Panc1 (cell line): ENCODE measurements at regions not wholly inside any gene's neighbourhood (a gene's known extent, or its start where the extent isn't known, plus 50 kb on each side); places are given as distances from the start of the nearest gene placed in this dataset.

ENCODE experiments used
- ATAC-seq: fragments of 200-7000 bp; cut with Tn5 transposase; 2 replicates; pipeline ENCODE4 v1.9.1; 2020; ENCODE audit warnings: mild to moderate bottlenecking, moderate library complexity
- BruUV-seq: library from RNA; stranded (reverse); fragments of 400-500 nt; replicated peaks from 2 replicates; lab custom pipeline; 2021; lab: Mats Ljungman, UMichigan
- CTCF ChIA-PET: fragments of 300-600 bp; sonication (Branson Sonifier 250); formaldehyde crosslinking; loops from one replicate; lab custom pipeline; 2022; ENCODE audit warnings: antibody characterized with exemption; lab: Charles Lee
- POLR2A ChIA-PET: fragments of 300-600 bp; sonication (Branson Sonifier 250); formaldehyde crosslinking; loops from one replicate; lab custom pipeline; 2022; ENCODE audit warnings: antibody characterized with exemption; lab: Charles Lee
- DNase-seq: peaks from one replicate; pipeline ENCODE4 v3.0.0-alpha.2; 2010; ENCODE audit warnings: low read depth, low spot score
- H3K27ac ChIP-seq: 2 replicates; pipeline ENCODE4 v1.5.1; 2011; ENCODE audit warnings: mild to moderate bottlenecking, low read length, inconsistent platforms
- H3K27me3 ChIP-seq: fragments of 200-500 bp; sonication (Bioruptor generic); 2 replicates; pipeline ENCODE4 v1.6.0; 2014; ENCODE audit warnings: low read length, inconsistent platforms; ENCODE audit not compliant: control insufficient read depth, insufficient read depth
- H3K36me3 ChIP-seq: fragments of 200-500 bp; sonication (Bioruptor generic); 2 replicates; pipeline ENCODE4 v1.5.1; 2014; ENCODE audit warnings: inconsistent platforms, mild to moderate bottlenecking, low read length, moderate library complexity; ENCODE audit not compliant: control insufficient read depth, insufficient read depth
- H3K4me1 ChIP-seq: 2 replicates; pipeline ENCODE4 v1.5.1; 2011; ENCODE audit warnings: inconsistent platforms, mild to moderate bottlenecking, low read length, moderate library complexity; ENCODE audit not compliant: control insufficient read depth, insufficient read depth
- H3K4me3 ChIP-seq, 2 experiments: 2 replicates each; pipeline ENCODE4 v1.5.1; 2011 to 2012; ENCODE audit warnings: low read depth in 2 of 2, low read length in 2 of 2, mild to moderate bottlenecking in 2 of 2, inconsistent platforms in 1 of 2, moderate library complexity in 1 of 2
- H3K9me3 ChIP-seq: fragments of 200-500 bp; sonication (Bioruptor generic); 2 replicates; pipeline ENCODE4 v1.5.1; 2014; ENCODE audit warnings: low read depth, mild to moderate bottlenecking, inconsistent platforms, low read length, moderate library complexity; ENCODE audit not compliant: control insufficient read depth, insufficient read depth
- CTCF ChIP-seq: fragments of 450-650 bp; IDR thresholded peaks from 2 replicates; pipeline ENCODE4 v1.5.1; 2017; ENCODE audit warnings: mild to moderate bottlenecking
- POLR2AphosphoS5 ChIP-seq: IDR thresholded peaks from 2 replicates; pipeline ENCODE4 v1.6.1; 2012; ENCODE audit warnings: mild to moderate bottlenecking, low read depth, low read length, moderate library complexity
- SIN3A ChIP-seq: IDR thresholded peaks from 2 replicates; pipeline ENCODE4 v1.6.1; 2012; ENCODE audit warnings: low read depth, mild to moderate bottlenecking, low read length, moderate library complexity, borderline replicate concordance; ENCODE audit not compliant: insufficient read depth
- TCF7L2 ChIP-seq: IDR thresholded peaks from 2 replicates; pipeline ENCODE4 v1.6.1; 2011; ENCODE audit warnings: mild to moderate bottlenecking, low read depth, low read length, inconsistent platforms
- in situ Hi-C: cut with HindIII; loops from 2 replicates; pipeline ENCODE4 v1.10.0; 2016; ENCODE audit warnings: low sequenced_read_pairs, low pct_unique_long_range_greater_than_20kb
- intact Hi-C: fragments of 100-400 bp; cut with micrococcal nuclease; formaldehyde crosslinking; loops from one replicate; pipeline ENCODE4 v1.10.0; 2022; ENCODE audit not compliant: unreplicated experiment
- TF ChIP-seq, protein P1 (sequence below), 2 experiments: IDR thresholded peaks; 2 replicates each; pipeline ENCODE4 v1.6.1; 2011 to 2012; ENCODE audit warnings: low read depth in 2 of 2, control low read depth in 1 of 2, low read length in 1 of 2, mild to moderate bottlenecking in 1 of 2, moderate library complexity in 1 of 2; ENCODE audit not compliant: insufficient read depth in 1 of 2

DNA sequence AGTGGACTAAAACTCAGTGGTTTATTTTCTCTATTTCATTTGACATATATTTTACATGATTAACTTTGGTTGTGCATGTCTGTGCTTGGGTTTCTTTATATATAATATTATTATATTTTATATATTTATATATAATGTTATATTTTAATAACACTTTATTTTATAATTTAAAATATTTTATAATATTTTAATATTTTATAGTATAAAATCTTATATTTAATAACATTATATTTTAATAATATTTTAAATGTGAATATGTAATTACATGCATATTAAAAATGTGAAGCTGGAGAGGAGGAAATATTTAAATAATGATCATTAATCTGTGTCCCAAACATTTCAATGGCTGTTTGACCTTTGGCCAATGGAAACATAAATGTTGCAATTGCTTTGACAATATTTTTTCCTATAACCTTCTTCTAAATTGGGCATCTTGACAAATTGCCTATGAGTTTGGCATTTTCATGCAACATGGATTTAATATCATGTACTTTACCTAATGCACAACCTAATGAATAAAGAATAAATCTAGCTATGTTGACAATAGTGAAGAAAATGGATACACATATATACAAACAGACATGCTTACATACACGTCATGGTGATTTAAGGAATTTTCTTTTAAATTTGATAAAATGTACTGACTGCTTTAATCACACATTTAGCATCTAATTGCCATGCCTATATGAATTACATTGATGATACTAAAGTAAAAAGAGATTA lies 607.1 kb downstream of the SLITRK6 start:
- H3K4me1 ChIP-seq, result no peaks in the 10 kb centered on the region
- H3K36me3 ChIP-seq, result no peaks in the 10 kb centered on the region
- H3K4me3 ChIP-seq, result no peak overlapping the region
- DNase-seq (no peak), ATAC-seq (no peak)
- in situ Hi-C loops (no loop called here), intact Hi-C loops (no loop called here)
- H3K27ac ChIP-seq, result no peak overlapping the region
- no peaks in the 10 kb centered on the region for H3K9me3 ChIP-seq
- ChIA-PET CTCF (no interaction called here), POLR2A (no interaction called here)
- TF ChIP-seq POLR2AphosphoS5 (no peak), CTCF (no peak), SIN3A (no peak), TCF7L2 (no peak)
- TF ChIP-seq, protein P1, sequence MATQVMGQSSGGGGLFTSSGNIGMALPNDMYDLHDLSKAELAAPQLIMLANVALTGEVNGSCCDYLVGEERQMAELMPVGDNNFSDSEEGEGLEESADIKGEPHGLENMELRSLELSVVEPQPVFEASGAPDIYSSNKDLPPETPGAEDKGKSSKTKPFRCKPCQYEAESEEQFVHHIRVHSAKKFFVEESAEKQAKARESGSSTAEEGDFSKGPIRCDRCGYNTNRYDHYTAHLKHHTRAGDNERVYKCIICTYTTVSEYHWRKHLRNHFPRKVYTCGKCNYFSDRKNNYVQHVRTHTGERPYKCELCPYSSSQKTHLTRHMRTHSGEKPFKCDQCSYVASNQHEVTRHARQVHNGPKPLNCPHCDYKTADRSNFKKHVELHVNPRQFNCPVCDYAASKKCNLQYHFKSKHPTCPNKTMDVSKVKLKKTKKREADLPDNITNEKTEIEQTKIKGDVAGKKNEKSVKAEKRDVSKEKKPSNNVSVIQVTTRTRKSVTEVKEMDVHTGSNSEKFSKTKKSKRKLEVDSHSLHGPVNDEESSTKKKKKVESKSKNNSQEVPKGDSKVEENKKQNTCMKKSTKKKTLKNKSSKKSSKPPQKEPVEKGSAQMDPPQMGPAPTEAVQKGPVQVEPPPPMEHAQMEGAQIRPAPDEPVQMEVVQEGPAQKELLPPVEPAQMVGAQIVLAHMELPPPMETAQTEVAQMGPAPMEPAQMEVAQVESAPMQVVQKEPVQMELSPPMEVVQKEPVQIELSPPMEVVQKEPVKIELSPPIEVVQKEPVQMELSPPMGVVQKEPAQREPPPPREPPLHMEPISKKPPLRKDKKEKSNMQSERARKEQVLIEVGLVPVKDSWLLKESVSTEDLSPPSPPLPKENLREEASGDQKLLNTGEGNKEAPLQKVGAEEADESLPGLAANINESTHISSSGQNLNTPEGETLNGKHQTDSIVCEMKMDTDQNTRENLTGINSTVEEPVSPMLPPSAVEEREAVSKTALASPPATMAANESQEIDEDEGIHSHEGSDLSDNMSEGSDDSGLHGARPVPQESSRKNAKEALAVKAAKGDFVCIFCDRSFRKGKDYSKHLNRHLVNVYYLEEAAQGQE (IDR thresholded peaks at IDR 0.05; ENCODE audit: insufficient read depth in 1 of 2, low read depth in 2 of 2, low read length in 1 of 2), result no peak
- H3K27me3 ChIP-seq, result no peaks in the 10 kb centered on the region
- BruUV-seq, result no TSS peak

DNA sequence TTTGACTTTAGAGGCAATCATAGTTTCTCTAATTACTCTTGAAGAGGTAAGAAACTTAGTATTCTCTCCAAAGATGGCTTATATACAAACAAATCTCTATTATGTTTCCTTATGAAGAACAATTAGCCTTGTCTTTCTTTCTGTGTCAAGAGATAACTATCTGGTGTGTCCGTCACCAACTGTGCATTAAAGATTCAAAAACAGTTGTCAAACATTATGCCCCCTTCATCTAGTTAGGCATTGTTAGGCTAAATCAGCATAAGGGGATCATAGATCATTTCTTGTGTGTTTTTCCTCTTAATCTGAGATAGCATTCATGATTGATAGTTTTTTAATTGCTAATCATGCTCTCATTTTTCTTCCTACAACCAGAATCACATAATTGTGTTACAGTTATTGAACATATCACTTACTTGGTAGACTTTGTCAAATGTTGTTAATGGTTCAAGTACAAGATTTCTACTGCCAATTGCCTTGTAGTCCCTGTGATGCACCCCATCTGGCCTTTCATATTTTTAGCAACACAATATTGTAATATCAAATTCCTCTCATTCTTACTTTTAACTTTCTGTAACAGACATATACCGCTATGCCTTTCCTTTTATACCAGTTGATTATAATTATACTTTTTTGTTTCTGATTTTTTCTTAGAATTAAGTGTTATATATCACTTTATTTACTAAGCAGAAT lies 612.7 kb downstream of the SLITRK6 start:
- BruUV-seq, result no TSS peak
- in situ Hi-C loops, result no loop called here

More for the DNA sequence above, 612.7 kb downstream of the SLITRK6 start:
- no peak overlapping the region for H3K27ac ChIP-seq
- no peak overlapping the region for H3K4me3 ChIP-seq
- H3K36me3 ChIP-seq, result no peaks in the 10 kb centered on the region
- H3K9me3 ChIP-seq, result no peaks in the 10 kb centered on the region
- TF ChIP-seq TCF7L2 (no peak), POLR2AphosphoS5 (no peak), SIN3A (no peak), CTCF (no peak)
- TF ChIP-seq, protein P1 (IDR thresholded peaks at IDR 0.05; ENCODE audit: insufficient read depth in 1 of 2, low read depth in 2 of 2, low read length in 1 of 2), result no peak
- ChIA-PET CTCF (no interaction called here), POLR2A (no interaction called here)
- intact Hi-C loops, result no loop called here
- DNase-seq, result no peak
- ATAC-seq, result no peak
- H3K27me3 ChIP-seq, result no peaks in the 10 kb centered on the region
- H3K4me1 ChIP-seq, result no peaks in the 10 kb centered on the region
